ENCODE measurements at regions not wholly inside any gene's neighbourhood (a gene's known extent, or its start where the extent isn't known, plus 50 kb on each side); places are given as distances from the start of the nearest gene placed in this dataset.

DNA sequence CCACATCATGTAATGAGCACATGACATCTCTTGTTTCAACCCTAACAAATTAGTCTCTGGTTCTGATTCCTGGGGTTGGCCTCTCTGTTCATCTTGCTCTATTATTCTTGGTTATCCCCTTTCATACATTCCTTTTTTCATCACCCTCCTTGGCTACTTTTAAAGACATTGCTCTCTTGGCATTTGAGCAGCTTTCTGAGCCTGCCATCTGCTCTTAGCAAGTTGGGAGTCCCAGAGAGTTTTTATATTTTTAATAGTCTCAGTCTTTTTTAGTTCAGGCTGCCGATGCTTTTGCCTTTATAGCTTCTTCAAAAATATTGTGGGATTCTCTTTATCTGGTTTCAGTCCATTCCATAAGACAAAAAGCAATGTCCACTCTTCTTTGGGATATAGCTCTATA is 1270.9 kb downstream of the ADGRL3 start (continued):
- TF ChIP-seq, protein P1, sequence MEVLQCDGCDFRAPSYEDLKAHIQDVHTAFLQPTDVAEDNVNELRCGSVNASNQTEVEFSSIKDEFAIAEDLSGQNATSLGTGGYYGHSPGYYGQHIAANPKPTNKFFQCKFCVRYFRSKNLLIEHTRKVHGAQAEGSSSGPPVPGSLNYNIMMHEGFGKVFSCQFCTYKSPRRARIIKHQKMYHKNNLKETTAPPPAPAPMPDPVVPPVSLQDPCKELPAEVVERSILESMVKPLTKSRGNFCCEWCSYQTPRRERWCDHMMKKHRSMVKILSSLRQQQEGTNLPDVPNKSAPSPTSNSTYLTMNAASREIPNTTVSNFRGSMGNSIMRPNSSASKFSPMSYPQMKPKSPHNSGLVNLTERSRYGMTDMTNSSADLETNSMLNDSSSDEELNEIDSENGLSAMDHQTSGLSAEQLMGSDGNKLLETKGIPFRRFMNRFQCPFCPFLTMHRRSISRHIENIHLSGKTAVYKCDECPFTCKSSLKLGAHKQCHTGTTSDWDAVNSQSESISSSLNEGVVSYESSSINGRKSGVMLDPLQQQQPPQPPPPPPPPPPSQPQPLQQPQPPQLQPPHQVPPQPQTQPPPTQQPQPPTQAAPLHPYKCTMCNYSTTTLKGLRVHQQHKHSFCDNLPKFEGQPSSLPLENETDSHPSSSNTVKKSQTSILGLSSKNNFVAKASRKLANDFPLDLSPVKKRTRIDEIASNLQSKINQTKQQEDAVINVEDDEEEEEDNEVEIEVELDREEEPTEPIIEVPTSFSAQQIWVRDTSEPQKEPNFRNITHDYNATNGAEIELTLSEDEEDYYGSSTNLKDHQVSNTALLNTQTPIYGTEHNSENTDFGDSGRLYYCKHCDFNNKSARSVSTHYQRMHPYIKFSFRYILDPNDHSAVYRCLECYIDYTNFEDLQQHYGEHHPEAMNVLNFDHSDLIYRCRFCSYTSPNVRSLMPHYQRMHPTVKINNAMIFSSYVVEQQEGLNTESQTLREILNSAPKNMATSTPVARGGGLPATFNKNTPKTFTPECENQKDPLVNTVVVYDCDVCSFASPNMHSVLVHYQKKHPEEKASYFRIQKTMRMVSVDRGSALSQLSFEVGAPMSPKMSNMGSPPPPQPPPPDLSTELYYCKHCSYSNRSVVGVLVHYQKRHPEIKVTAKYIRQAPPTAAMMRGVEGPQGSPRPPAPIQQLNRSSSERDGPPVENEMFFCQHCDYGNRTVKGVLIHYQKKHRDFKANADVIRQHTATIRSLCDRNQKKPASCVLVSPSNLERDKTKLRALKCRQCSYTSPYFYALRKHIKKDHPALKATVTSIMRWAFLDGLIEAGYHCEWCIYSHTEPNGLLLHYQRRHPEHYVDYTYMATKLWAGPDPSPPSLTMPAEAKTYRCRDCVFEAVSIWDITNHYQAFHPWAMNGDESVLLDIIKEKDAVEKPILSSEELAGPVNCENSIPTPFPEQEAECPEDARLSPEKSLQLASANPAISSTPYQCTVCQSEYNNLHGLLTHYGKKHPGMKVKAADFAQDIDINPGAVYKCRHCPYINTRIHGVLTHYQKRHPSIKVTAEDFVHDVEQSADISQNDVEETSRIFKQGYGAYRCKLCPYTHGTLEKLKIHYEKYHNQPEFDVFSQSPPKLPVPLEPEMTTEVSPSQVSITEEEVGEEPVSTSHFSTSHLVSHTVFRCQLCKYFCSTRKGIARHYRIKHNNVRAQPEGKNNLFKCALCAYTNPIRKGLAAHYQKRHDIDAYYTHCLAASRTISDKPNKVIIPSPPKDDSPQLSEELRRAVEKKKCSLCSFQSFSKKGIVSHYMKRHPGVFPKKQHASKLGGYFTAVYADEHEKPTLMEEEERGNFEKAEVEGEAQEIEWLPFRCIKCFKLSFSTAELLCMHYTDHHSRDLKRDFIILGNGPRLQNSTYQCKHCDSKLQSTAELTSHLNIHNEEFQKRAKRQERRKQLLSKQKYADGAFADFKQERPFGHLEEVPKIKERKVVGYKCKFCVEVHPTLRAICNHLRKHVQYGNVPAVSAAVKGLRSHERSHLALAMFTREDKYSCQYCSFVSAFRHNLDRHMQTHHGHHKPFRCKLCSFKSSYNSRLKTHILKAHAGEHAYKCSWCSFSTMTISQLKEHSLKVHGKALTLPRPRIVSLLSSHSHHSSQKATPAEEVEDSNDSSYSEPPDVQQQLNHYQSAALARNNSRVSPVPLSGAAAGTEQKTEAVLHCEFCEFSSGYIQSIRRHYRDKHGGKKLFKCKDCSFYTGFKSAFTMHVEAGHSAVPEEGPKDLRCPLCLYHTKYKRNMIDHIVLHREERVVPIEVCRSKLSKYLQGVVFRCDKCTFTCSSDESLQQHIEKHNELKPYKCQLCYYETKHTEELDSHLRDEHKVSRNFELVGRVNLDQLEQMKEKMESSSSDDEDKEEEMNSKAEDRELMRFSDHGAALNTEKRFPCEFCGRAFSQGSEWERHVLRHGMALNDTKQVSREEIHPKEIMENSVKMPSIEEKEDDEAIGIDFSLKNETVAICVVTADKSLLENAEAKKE (CRISPR knock-in tag; IDR thresholded peaks at IDR 0.05) = no peak
- no peak for TF ChIP-seq STAT1 (IDR thresholded peaks at IDR 0.05; ENCODE audit: unreplicated experiment)

DNA sequence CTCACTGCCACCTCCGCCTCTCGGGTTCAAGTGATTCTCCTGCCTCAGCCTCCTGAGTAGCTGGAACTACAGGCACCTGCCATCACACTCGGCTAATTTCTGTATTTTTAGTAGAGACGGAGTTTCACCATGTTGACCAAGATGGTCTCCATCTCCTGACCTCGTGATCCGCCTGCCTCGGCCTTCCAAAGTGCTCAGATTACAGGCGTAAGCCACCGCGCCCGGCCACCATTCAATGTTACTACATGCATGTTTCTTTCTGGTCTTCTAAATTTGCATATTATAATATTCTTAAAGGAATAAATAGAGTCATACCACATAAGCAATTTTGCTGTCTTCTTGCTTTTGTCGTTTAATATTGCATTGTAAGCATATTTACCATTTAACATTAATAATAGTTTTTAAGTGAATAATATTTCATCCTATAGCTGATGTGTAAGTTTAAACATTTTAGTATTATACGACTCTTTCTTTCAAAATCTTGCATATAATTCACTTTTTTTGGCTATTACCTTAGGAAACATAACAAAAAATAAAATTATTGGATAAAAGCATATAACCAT is 1270.4 kb downstream of the ADGRL3 start:
- Mint-ChIP-seq H3K27ac (no peak overlapping the region), H3K9me3 (no peaks in the 10 kb centered on the region), H3K27me3 (ENCODE audit: insufficient read depth, low read depth, poor library complexity) (no peaks in the 10 kb centered on the region), H3K36me3 (ENCODE audit: low read depth) (no peaks in the 10 kb centered on the region), H3K4me1 (peaks cover 14% of the 10 kb centered on the region), H3K4me3 (no peak overlapping the region)
- no peaks in the 10 kb centered on the region for H3K79me2 ChIP-seq (replicated peaks; ENCODE audit: insufficient read depth)
- H3F3A ChIP-seq (replicated peaks; ENCODE audit: low read depth) = no peaks in the 10 kb centered on the region
- H3K9me2 ChIP-seq (ENCODE audit: insufficient read depth) = no peaks in the 10 kb centered on the region
- H4K20me1 ChIP-seq (replicated peaks; ENCODE audit: insufficient read depth) = no peaks in the 10 kb centered on the region
- ATAC-seq (no peak), DNase-seq (ENCODE audit: low spot score) (no peak)
- H3K36me3 ChIP-seq (ENCODE audit: insufficient read depth) = no peaks in the 10 kb centered on the region
- no peak overlapping the region for H3K4me2 ChIP-seq
- H3K4me1 ChIP-seq (ENCODE audit: insufficient read depth) = 0 out of 2 replicates have a peak, but pooled peaks cover 7% of the 10 kb centered on the region
- H3K4me3 ChIP-seq = no peak overlapping the region
- TF ChIP-seq, protein P2, sequence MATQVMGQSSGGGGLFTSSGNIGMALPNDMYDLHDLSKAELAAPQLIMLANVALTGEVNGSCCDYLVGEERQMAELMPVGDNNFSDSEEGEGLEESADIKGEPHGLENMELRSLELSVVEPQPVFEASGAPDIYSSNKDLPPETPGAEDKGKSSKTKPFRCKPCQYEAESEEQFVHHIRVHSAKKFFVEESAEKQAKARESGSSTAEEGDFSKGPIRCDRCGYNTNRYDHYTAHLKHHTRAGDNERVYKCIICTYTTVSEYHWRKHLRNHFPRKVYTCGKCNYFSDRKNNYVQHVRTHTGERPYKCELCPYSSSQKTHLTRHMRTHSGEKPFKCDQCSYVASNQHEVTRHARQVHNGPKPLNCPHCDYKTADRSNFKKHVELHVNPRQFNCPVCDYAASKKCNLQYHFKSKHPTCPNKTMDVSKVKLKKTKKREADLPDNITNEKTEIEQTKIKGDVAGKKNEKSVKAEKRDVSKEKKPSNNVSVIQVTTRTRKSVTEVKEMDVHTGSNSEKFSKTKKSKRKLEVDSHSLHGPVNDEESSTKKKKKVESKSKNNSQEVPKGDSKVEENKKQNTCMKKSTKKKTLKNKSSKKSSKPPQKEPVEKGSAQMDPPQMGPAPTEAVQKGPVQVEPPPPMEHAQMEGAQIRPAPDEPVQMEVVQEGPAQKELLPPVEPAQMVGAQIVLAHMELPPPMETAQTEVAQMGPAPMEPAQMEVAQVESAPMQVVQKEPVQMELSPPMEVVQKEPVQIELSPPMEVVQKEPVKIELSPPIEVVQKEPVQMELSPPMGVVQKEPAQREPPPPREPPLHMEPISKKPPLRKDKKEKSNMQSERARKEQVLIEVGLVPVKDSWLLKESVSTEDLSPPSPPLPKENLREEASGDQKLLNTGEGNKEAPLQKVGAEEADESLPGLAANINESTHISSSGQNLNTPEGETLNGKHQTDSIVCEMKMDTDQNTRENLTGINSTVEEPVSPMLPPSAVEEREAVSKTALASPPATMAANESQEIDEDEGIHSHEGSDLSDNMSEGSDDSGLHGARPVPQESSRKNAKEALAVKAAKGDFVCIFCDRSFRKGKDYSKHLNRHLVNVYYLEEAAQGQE (IDR thresholded peaks at IDR 0.05; ENCODE audit: unreplicated experiment) = no peak
- TF ChIP-seq, protein P3, sequence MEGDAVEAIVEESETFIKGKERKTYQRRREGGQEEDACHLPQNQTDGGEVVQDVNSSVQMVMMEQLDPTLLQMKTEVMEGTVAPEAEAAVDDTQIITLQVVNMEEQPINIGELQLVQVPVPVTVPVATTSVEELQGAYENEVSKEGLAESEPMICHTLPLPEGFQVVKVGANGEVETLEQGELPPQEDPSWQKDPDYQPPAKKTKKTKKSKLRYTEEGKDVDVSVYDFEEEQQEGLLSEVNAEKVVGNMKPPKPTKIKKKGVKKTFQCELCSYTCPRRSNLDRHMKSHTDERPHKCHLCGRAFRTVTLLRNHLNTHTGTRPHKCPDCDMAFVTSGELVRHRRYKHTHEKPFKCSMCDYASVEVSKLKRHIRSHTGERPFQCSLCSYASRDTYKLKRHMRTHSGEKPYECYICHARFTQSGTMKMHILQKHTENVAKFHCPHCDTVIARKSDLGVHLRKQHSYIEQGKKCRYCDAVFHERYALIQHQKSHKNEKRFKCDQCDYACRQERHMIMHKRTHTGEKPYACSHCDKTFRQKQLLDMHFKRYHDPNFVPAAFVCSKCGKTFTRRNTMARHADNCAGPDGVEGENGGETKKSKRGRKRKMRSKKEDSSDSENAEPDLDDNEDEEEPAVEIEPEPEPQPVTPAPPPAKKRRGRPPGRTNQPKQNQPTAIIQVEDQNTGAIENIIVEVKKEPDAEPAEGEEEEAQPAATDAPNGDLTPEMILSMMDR (conservative IDR thresholded peaks at IDR 0.05; ENCODE audit: low read depth in 2 of 2) = no peak
- TF ChIP-seq STAT1 (IDR thresholded peaks at IDR 0.05; ENCODE audit: unreplicated experiment) (no peak), JUNB (IDR thresholded peaks at IDR 0.05; ENCODE audit: unreplicated experiment) (no peak)
- no peaks in the 10 kb centered on the region for H3K27me3 ChIP-seq (ENCODE audit: insufficient read depth)
- no peak overlapping the region for H3K27ac ChIP-seq (ENCODE audit: low read depth)
- no peak overlapping the region for H2AFZ ChIP-seq
